ENCODE measurements at regions not wholly inside any gene's neighbourhood (a gene's known extent, or its start where the extent isn't known, plus 50 kb on each side); places are given as distances from the start of the nearest gene placed in this dataset.

- Histone ChIP-seq H3K4me1 (ENCODE audit: insufficient read depth, low read length) (no peaks in the 10 kb centered on the region), H4K8ac (replicated peaks; ENCODE audit: insufficient read length, low read depth, low read length) (no peak overlapping the region), H2BK120ac (ENCODE audit: low read depth, low read length, poor library complexity, severe bottlenecking) (no peak overlapping the region), H3K27ac (ENCODE audit: insufficient read length, low read depth, low read length) (no peak overlapping the region), H3K4me2 (ENCODE audit: insufficient read depth, insufficient read length, low read length) (no peak overlapping the region), H3K9me3 (ENCODE audit: control insufficient read depth, low read depth, low read length) (no peaks in the 10 kb centered on the region), H3K23ac (ENCODE audit: insufficient read length, low read depth, low read length) (no peak overlapping the region), H3K18ac (ENCODE audit: insufficient read length, low read depth, low read length) (no peak overlapping the region), H2AFZ (ENCODE audit: low read length) (no peak overlapping the region), H4K91ac (ENCODE audit: insufficient read length, low read depth, low read length) (no peak overlapping the region), H2BK5ac (ENCODE audit: insufficient read length, low read length) (no peak overlapping the region), H3K79me1 (ENCODE audit: insufficient read depth, low read depth, low read length, poor library complexity, severe bottlenecking) (no peaks in the 10 kb centered on the region), H3K79me2 (ENCODE audit: insufficient read depth, low read length) (no peaks in the 10 kb centered on the region), H3K4ac (ENCODE audit: low read depth, low read length) (no peak overlapping the region), H3K23me2 (ENCODE audit: insufficient read length, low read depth, low read length, poor library complexity, severe bottlenecking) (no peaks in the 10 kb centered on the region), H4K5ac (ENCODE audit: insufficient read length, low read depth, low read length) (no peak overlapping the region), H4K20me1 (ENCODE audit: control insufficient read depth, insufficient read depth, insufficient read length) (no peaks in the 10 kb centered on the region), H2BK12ac (ENCODE audit: insufficient read length, low read depth, low read length) (no peak overlapping the region), H2BK20ac (ENCODE audit: low read depth, low read length, poor library complexity, severe bottlenecking) (no peak overlapping the region), H3K14ac (ENCODE audit: insufficient read depth, low read length) (no peak overlapping the region), H2BK15ac (ENCODE audit: low read depth, low read length) (no peak overlapping the region), H2AK5ac (ENCODE audit: insufficient read length, low read length) (no peak overlapping the region), H3K56ac (ENCODE audit: insufficient read length, low read depth, low read length) (no peak overlapping the region), H3T11ph (ENCODE audit: low read length) (no peak overlapping the region), H3K27me3 (ENCODE audit: insufficient read depth, low read length) (no peaks in the 10 kb centered on the region), H3K9ac (ENCODE audit: extremely low read depth, insufficient read length, low read length) (no peak overlapping the region)
- WGBS (ENCODE audit: extremely low coverage, insufficient read length, low lambda C conversion rate), result no CpG with 5 or more reads among the region's 3 CpGs
- H3K9me3 Mint-ChIP-seq, result peaks cover 4 to 6% of the 10 kb centered on the region in 2 experiments; a peak in 3 of 5 replicates
- H3K4me3 Mint-ChIP-seq, result no peak overlapping the region
- no peak for DNase-seq
- H3K36me3 Mint-ChIP-seq (ENCODE audit: insufficient read depth in 1 of 3, low read depth in 3 of 3), result peaks cover 2 to 15% (median 6%) of the 10 kb centered on the region in 3 experiments; a peak in 6 of 7 replicates
- no peak for TF ChIP-seq CTCF (conservative IDR thresholded peaks at IDR 0.05)
- peaks cover 8 to 9% of the 10 kb centered on the region in 2 experiments for H3K4me1 Mint-ChIP-seq
- peaks cover 1% of the 10 kb centered on the region for H3K27me3 Mint-ChIP-seq (ENCODE audit: low read depth)
- H3K27ac Mint-ChIP-seq, result no peak overlapping the region
These were observed 72.3 kb upstream of the PIAS1 start for GRCh38 chr15:67981848-67982247.
